ENCODE measurements at regions not wholly inside any gene's neighbourhood (a gene's known extent, or its start where the extent isn't known, plus 50 kb on each side); places are given as distances from the start of the nearest gene placed in this dataset.

DNA sequence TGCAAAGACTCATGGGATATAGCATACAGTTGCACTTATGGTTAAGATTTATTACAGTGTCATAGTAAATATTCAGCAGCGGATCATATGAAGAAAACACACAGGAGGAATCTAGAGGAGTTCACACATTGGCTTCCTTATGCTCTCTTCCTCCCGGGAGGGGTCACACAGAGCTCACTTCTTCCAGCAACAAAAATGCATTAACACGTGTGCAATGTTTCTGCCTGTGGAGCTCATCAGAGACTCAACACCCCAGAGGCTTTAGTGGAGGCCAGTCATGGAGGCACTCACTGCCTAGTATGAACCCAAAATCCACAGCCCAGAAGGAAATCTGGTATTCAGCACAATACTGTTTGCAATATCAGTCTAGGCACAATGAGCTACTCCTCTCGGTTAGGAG lies 202.8 kb upstream of the PRSS1 start:
- no peaks in the 10 kb centered on the region for H3K9me3 ChIP-seq (ENCODE audit: control insufficient read depth in 1 of 2, insufficient read depth in 1 of 2, low read length in 2 of 2)
- no peaks in the 10 kb centered on the region for H3K27me3 Mint-ChIP-seq
- ChIA-PET POLR2A (interaction anchor here (0.9 kb wide), 1 partner anchor 12 kb away, joined by 3 read pairs; no protein-coding TSS in a partner anchor), CTCF (interaction anchor here (1.1 to 1.5 kb wide), 2 partner anchors 12 to 41 kb away, joined by 3 read pairs; no protein-coding TSS in a partner anchor)
- H3K4me1 Mint-ChIP-seq (ENCODE audit: low read depth), result no peaks in the 10 kb centered on the region
- TF ChIP-seq, protein P1, sequence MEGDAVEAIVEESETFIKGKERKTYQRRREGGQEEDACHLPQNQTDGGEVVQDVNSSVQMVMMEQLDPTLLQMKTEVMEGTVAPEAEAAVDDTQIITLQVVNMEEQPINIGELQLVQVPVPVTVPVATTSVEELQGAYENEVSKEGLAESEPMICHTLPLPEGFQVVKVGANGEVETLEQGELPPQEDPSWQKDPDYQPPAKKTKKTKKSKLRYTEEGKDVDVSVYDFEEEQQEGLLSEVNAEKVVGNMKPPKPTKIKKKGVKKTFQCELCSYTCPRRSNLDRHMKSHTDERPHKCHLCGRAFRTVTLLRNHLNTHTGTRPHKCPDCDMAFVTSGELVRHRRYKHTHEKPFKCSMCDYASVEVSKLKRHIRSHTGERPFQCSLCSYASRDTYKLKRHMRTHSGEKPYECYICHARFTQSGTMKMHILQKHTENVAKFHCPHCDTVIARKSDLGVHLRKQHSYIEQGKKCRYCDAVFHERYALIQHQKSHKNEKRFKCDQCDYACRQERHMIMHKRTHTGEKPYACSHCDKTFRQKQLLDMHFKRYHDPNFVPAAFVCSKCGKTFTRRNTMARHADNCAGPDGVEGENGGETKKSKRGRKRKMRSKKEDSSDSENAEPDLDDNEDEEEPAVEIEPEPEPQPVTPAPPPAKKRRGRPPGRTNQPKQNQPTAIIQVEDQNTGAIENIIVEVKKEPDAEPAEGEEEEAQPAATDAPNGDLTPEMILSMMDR (IDR thresholded peaks at IDR 0.05), result no peak
- no peak overlapping the region for H3K27ac ChIP-seq (ENCODE audit: low read depth in 1 of 2, low read length in 2 of 2)
- no peak overlapping the region for H3K4me3 Mint-ChIP-seq
- DNase-seq, result no peak
- intact Hi-C loops (cut with DNase I, micrococcal nuclease), result no loop called here
- H3K9me3 Mint-ChIP-seq, result no peaks in the 10 kb centered on the region
- H3K36me3 Mint-ChIP-seq (ENCODE audit: low read depth), result no peaks in the 10 kb centered on the region
- H3K27me3 ChIP-seq (ENCODE audit: control insufficient read depth in 1 of 2, insufficient read depth in 2 of 2, low read length in 2 of 2), result no peaks in the 10 kb centered on the region
- H3K4me3 ChIP-seq (ENCODE audit: low read length), result no peak overlapping the region
- H3K4me1 ChIP-seq (ENCODE audit: insufficient read depth, low read length), result no peaks in the 10 kb centered on the region
- H3K27ac Mint-ChIP-seq, result no peak overlapping the region
- ATAC-seq (ENCODE audit: poor library complexity), result no peak
- no peaks in the 10 kb centered on the region for H3K36me3 ChIP-seq (ENCODE audit: insufficient read depth, low read length)

DNA sequence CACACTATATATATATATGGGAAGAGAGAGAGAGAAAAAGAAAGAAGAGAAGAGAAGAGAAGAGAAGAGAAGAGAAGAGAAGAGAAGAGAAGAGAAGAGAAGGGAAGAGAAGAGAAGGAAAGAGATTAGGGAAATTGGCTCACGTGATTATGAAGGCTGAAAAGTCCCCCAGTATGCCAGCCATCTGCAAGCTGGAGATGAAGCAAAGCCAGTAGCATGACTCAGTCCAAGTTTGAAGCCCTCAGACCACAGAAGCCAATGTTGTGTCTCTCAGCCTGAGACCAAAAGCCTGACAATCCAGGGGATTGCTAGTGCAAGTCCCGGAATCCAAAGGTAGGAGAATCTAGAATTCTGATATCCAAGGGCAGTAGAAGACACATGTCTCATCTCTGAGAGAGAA lies 206.3 kb upstream of the PRSS1 start:
- ChIA-PET CTCF (interaction anchor here (1.1 kb wide), 1 partner anchor 8 kb away, joined by 5 read pairs; no protein-coding TSS in a partner anchor), POLR2A (no interaction called here)

DNA sequence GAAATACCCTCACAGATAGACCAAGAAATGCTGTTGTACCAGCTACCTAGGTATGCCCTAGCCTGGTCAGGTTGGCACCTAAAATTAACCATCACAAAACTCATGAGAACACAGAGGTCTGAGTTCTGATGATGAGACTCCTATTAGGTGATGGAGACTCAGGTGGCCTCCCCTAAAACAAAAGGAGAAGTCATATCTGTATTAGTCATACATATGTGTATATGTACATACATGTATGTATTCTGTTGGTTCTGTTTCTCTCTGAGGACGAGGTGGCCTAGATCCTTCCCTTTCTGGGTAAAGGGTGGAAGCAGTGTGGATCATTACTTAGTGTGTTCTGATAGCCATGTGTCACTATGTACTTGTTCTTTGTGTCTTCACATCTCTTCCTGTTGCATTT lies 207.2 kb upstream of the PRSS1 start:
- CTCF ChIA-PET, result no interaction called here
- no peaks in the 10 kb centered on the region for H3K9me3 Mint-ChIP-seq
- ATAC-seq (ENCODE audit: poor library complexity) (no peak), DNase-seq (no peak)
- TF ChIP-seq, protein P1 (IDR thresholded peaks at IDR 0.05), result no peak
- peaks cover 4% of the 10 kb centered on the region for H3K4me1 ChIP-seq (ENCODE audit: insufficient read depth, low read length)
- no peaks in the 10 kb centered on the region for H3K9me3 ChIP-seq (ENCODE audit: control insufficient read depth in 1 of 2, insufficient read depth in 1 of 2, low read length in 2 of 2)
- H3K27ac ChIP-seq (ENCODE audit: low read depth in 1 of 2, low read length in 2 of 2), result no peak overlapping the region
- no peaks in the 10 kb centered on the region for H3K36me3 ChIP-seq (ENCODE audit: insufficient read depth, low read length)
- H3K36me3 Mint-ChIP-seq (ENCODE audit: low read depth), result no peaks in the 10 kb centered on the region
- H3K4me3 Mint-ChIP-seq, result no peak overlapping the region
- no peak overlapping the region for H3K27ac Mint-ChIP-seq
- no peaks in the 10 kb centered on the region for H3K27me3 Mint-ChIP-seq
- peaks cover 25% of the 10 kb centered on the region for H3K4me1 Mint-ChIP-seq (ENCODE audit: low read depth)
- POLR2A ChIA-PET, result no interaction called here
- no peak overlapping the region for H3K4me3 ChIP-seq (ENCODE audit: low read length)
- no peaks in the 10 kb centered on the region for H3K27me3 ChIP-seq (ENCODE audit: control insufficient read depth in 1 of 2, insufficient read depth in 2 of 2, low read length in 2 of 2)
- intact Hi-C loops (cut with DNase I, micrococcal nuclease), result no loop called here

More for the DNA sequence above, 206.3 kb upstream of the PRSS1 start:
- peaks cover 19% of the 10 kb centered on the region for H3K4me1 Mint-ChIP-seq (ENCODE audit: low read depth)
- intact Hi-C loops (cut with DNase I, micrococcal nuclease), result no loop called here
- no peaks in the 10 kb centered on the region for H3K27me3 ChIP-seq (ENCODE audit: control insufficient read depth in 1 of 2, insufficient read depth in 2 of 2, low read length in 2 of 2)
- H3K27me3 Mint-ChIP-seq, result no peaks in the 10 kb centered on the region
- no peak overlapping the region for H3K27ac ChIP-seq (ENCODE audit: low read depth in 1 of 2, low read length in 2 of 2)
- H3K4me3 Mint-ChIP-seq, result no peak overlapping the region
- TF ChIP-seq, protein P1 (IDR thresholded peaks at IDR 0.05), result no peak
- H3K27ac Mint-ChIP-seq, result no peak overlapping the region
- no peak overlapping the region for H3K4me3 ChIP-seq (ENCODE audit: low read length)
- DNase-seq (peak in 2 of 14 experiments; percentile 18 to 39), ATAC-seq (ENCODE audit: poor library complexity) (no peak)
- no peaks in the 10 kb centered on the region for H3K36me3 ChIP-seq (ENCODE audit: insufficient read depth, low read length)
- no peaks in the 10 kb centered on the region for H3K9me3 ChIP-seq (ENCODE audit: control insufficient read depth in 1 of 2, insufficient read depth in 1 of 2, low read length in 2 of 2)
- H3K36me3 Mint-ChIP-seq (ENCODE audit: low read depth), result no peaks in the 10 kb centered on the region
- peaks cover 4% of the 10 kb centered on the region for H3K4me1 ChIP-seq (ENCODE audit: insufficient read depth, low read length)
- no peaks in the 10 kb centered on the region for H3K9me3 Mint-ChIP-seq
